B cell (primary cell): ENCODE measurements at regions not wholly inside any gene's neighbourhood (a gene's known extent, or its start where the extent isn't known, plus 50 kb on each side); places are given as distances from the start of the nearest gene placed in this dataset.

Experiments
- ATAC-seq: fragments of 200-7000 bp; cut with Tn5 transposase; one replicate; pipeline ENCODE4 v1.10.0; 2021; ENCODE audit warnings: low read depth, mild to moderate bottlenecking, moderate number of reproducible peaks, moderate library complexity
- CTCF ChIA-PET: fragments of 350-600 bp; sonication (Branson Sonifier 250); formaldehyde crosslinking; loops from one replicate; lab custom pipeline; 2021; ENCODE audit warnings: antibody characterized with exemption, inconsistent platforms; lab: Charles Lee
- POLR2A ChIA-PET: fragments of 350-600 bp; sonication (Branson Sonifier 250); formaldehyde crosslinking; loops from one replicate; lab custom pipeline; 2021; ENCODE audit warnings: antibody characterized with exemption; lab: Charles Lee
- DNase-seq: peaks from one replicate; pipeline ENCODE4 v3.0.0; 2013
- H2AFZ ChIP-seq: 2 replicates; pipeline ENCODE4 v1.6.1; 2012; ENCODE audit warnings: mild to moderate bottlenecking, low read depth, low read length; ENCODE audit not compliant: insufficient read depth, poor library complexity, severe bottlenecking
- H3K27ac ChIP-seq, 2 donors: 1 replicate in 1 of 2; 2 replicates in 1 of 2; pipeline ENCODE4 v1.5.1; 2012 to 2013; ENCODE audit warnings: low read length in 2 of 2, mild to moderate bottlenecking in 2 of 2, moderate library complexity in 1 of 2
- H3K27me3 ChIP-seq, 4 experiments: fragments of 200-600 bp in 1 of 4; sonication (generic) in 1 of 4; replicated peaks in 1 of 4; 1 replicate in 2 of 4; 2 replicates in 2 of 4; pipeline versions ENCODE4 v1.6.1 to v1.7.0; 2013 to 2016; ENCODE audit warnings: low read length in 3 of 4, mild to moderate bottlenecking in 2 of 4, mixed read lengths in 1 of 4, moderate library complexity in 1 of 4; ENCODE audit not compliant: insufficient read depth in 4 of 4, control insufficient read depth in 3 of 4; ENCODE audit errors: control extremely low read depth in 1 of 4
- H3K36me3 ChIP-seq, 2 experiments: replicated peaks in 1 of 2; 1 replicate in 1 of 2; 2 replicates in 1 of 2; pipeline versions ENCODE4 v1.6.1 to v1.7.1; 2013; ENCODE audit warnings: low read length in 1 of 2; ENCODE audit not compliant: insufficient read depth in 2 of 2, control insufficient read depth in 1 of 2; ENCODE audit errors: control extremely low read depth in 1 of 2, extremely low read depth in 1 of 2
- H3K4me1 ChIP-seq, 2 donors: fragments of 200-600 bp in 1 of 2; sonication (generic) in 1 of 2; 1 replicate in 1 of 2; 2 replicates in 1 of 2; pipeline versions ENCODE4 v1.5.1 to v1.6.1; 2013 to 2017; ENCODE audit warnings: low read length in 2 of 2; ENCODE audit not compliant: control insufficient read depth in 2 of 2, insufficient read depth in 2 of 2
- H3K4me2 ChIP-seq: replicated peaks from 2 replicates; pipeline ENCODE3; 2012; ENCODE audit warnings: mild to moderate bottlenecking, low read depth, low read length; ENCODE audit not compliant: poor library complexity, severe bottlenecking
- H3K4me3 ChIP-seq, 5 experiments: fragments of 200-600 bp in 1 of 5; sonication (generic) in 1 of 5; 1 replicate in 3 of 5; 2 replicates in 2 of 5; pipeline versions ENCODE4 v1.5.1 to v1.7.0; 2011 to 2016; ENCODE audit warnings: low read length in 4 of 5, mild to moderate bottlenecking in 4 of 5, low read depth in 2 of 5, control low read depth in 1 of 5, moderate library complexity in 1 of 5; ENCODE audit not compliant: insufficient read depth in 1 of 5; ENCODE audit errors: control extremely low read depth in 1 of 5, extremely low read depth in 1 of 5
- H3K79me2 ChIP-seq: fragments of 200-600 bp; sonication (generic); one replicate; pipeline ENCODE4 v1.6.0; 2016; ENCODE audit warnings: low read length; ENCODE audit not compliant: control insufficient read depth, insufficient read depth
- H3K9ac ChIP-seq: fragments of 200-600 bp; sonication (generic); 2 replicates; pipeline ENCODE4 v1.6.1; 2017; ENCODE audit warnings: mild to moderate bottlenecking, low read length, moderate library complexity
- H3K9me3 ChIP-seq, 3 donors: one replicate each; pipeline versions ENCODE4 v1.6.1 to v1.7.1; 2013; ENCODE audit warnings: low read length in 2 of 3; ENCODE audit not compliant: control insufficient read depth in 2 of 3, insufficient read depth in 1 of 3; ENCODE audit errors: control extremely low read depth in 1 of 3
- H4K20me1 ChIP-seq: 2 replicates; pipeline ENCODE4 v1.6.0; 2012; ENCODE audit warnings: mild to moderate bottlenecking, low read length; ENCODE audit not compliant: insufficient read depth, control insufficient read depth, poor library complexity, severe bottlenecking
- H3K27ac Mint-ChIP-seq: one replicate; pipeline ENCODE4 v1.8.0; 2021; ENCODE audit warnings: mixed read lengths
- H3K27me3 Mint-ChIP-seq: one replicate; pipeline ENCODE4 v1.8.0; 2021; ENCODE audit warnings: mixed read lengths
- H3K4me1 Mint-ChIP-seq: one replicate; pipeline ENCODE4 v1.8.0; 2021; ENCODE audit warnings: mixed read lengths
- H3K4me3 Mint-ChIP-seq: one replicate; pipeline ENCODE4 v1.8.0; 2021; ENCODE audit warnings: mixed read lengths
- H3K9me3 Mint-ChIP-seq: one replicate; pipeline ENCODE4 v1.8.0; 2022; ENCODE audit warnings: mixed read lengths; ENCODE audit not compliant: insufficient read depth
- EZH2 ChIP-seq: IDR thresholded peaks from 2 replicates; pipeline ENCODE4 v1.6.1; 2012; ENCODE audit warnings: borderline replicate concordance, low read depth, mild to moderate bottlenecking, moderate library complexity, low read length; ENCODE audit not compliant: insufficient read depth, poor library complexity, severe bottlenecking
- WGBS: methylation state at CpG from one replicate; pipeline ENCODE4 v1.1.5; 2013; ENCODE audit warnings: missing lambda C conversion rate; ENCODE audit not compliant: insufficient coverage; 5-methylcytosine and 5-hydroxymethylcytosine counted together
- intact Hi-C: fragments of 100-400 bp; cut with micrococcal nuclease; formaldehyde crosslinking; loops from one replicate; pipeline ENCODE4 v1.10.0; 2022
- TF ChIP-seq, protein P1 (sequence below): fragments of 200-600 bp; IDR thresholded peaks from one replicate; pipeline ENCODE4 v1.8.0; 2022; ENCODE audit warnings: antibody characterized with exemption, mild to moderate bottlenecking

GRCh38 chr6:48774276-48774675 is 663.3 kb upstream of the PTCHD4 start:
- Mint-ChIP-seq H3K4me3 (no peak overlapping the region), H3K27me3 (no peaks in the 10 kb centered on the region), H3K9me3 (no peaks in the 10 kb centered on the region), H3K4me1 (no peaks in the 10 kb centered on the region), H3K27ac (no peak overlapping the region)
- ATAC-seq (no peak), DNase-seq (no peak)
- Histone ChIP-seq H3K4me1 (no peaks in the 10 kb centered on the region), H3K4me3 (no peak overlapping the region), H2AFZ (no peak overlapping the region), H3K79me2 (no peaks in the 10 kb centered on the region), H4K20me1 (no peaks in the 10 kb centered on the region), H3K27me3 (no peaks in the 10 kb centered on the region), H3K9ac (no peak overlapping the region), H3K27ac (no peak overlapping the region), H3K4me2 (no peak overlapping the region), H3K36me3 (no peaks in the 10 kb centered on the region), H3K9me3 (peaks cover 0 to 5% (median 0%) of the 10 kb centered on the region in 3 donors)
- intact Hi-C loops = no loop called here
- WGBS = no CpG with 5 or more reads among the region's 1 CpG
- TF ChIP-seq EZH2 = no peak
- TF ChIP-seq, protein P1, sequence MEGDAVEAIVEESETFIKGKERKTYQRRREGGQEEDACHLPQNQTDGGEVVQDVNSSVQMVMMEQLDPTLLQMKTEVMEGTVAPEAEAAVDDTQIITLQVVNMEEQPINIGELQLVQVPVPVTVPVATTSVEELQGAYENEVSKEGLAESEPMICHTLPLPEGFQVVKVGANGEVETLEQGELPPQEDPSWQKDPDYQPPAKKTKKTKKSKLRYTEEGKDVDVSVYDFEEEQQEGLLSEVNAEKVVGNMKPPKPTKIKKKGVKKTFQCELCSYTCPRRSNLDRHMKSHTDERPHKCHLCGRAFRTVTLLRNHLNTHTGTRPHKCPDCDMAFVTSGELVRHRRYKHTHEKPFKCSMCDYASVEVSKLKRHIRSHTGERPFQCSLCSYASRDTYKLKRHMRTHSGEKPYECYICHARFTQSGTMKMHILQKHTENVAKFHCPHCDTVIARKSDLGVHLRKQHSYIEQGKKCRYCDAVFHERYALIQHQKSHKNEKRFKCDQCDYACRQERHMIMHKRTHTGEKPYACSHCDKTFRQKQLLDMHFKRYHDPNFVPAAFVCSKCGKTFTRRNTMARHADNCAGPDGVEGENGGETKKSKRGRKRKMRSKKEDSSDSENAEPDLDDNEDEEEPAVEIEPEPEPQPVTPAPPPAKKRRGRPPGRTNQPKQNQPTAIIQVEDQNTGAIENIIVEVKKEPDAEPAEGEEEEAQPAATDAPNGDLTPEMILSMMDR = no peak
- POLR2A ChIA-PET = no interaction called here
- CTCF ChIA-PET = no interaction called here

GRCh38 chr6:48766349-48766748 is 655.4 kb upstream of the PTCHD4 start:
- H3K27ac Mint-ChIP-seq = no peak overlapping the region
- H3K4me2 ChIP-seq = no peak overlapping the region
- no peaks in the 10 kb centered on the region for H3K9me3 Mint-ChIP-seq
- ChIA-PET POLR2A (no interaction called here), CTCF (no interaction called here)
- no peaks in the 10 kb centered on the region for H4K20me1 ChIP-seq
- no peaks in the 10 kb centered on the region for H3K79me2 ChIP-seq
- no peaks in the 10 kb centered on the region for H3K27me3 Mint-ChIP-seq
- no peak overlapping the region for H3K9ac ChIP-seq
- H3K27me3 ChIP-seq = no peaks in the 10 kb centered on the region
- DNase-seq = no peak
- intact Hi-C loops = no loop called here
- no peaks in the 10 kb centered on the region for H3K4me1 ChIP-seq
- H3K27ac ChIP-seq = no peak overlapping the region
- WGBS = no CpG with 5 or more reads among the region's 3 CpGs
- no peak overlapping the region for H2AFZ ChIP-seq
- H3K4me1 Mint-ChIP-seq = no peaks in the 10 kb centered on the region
- no peaks in the 10 kb centered on the region for H3K36me3 ChIP-seq
- TF ChIP-seq, protein P1 = no peak
- no peak for TF ChIP-seq EZH2
- ATAC-seq = no peak
- no peak overlapping the region for H3K4me3 Mint-ChIP-seq
- H3K9me3 ChIP-seq = no peaks in the 10 kb centered on the region
- no peak overlapping the region for H3K4me3 ChIP-seq
